B cell (primary cell): ENCODE measurements at regions not wholly inside any gene's neighbourhood (a gene's known extent, or its start where the extent isn't known, plus 50 kb on each side); places are given as distances from the start of the nearest gene placed in this dataset.

ENCODE experiments used
- ATAC-seq: fragments of 200-7000 bp; cut with Tn5 transposase; one replicate; pipeline ENCODE4 v1.10.0; 2021; ENCODE audit warnings: low read depth, mild to moderate bottlenecking, moderate number of reproducible peaks, moderate library complexity
- CTCF ChIA-PET: fragments of 350-600 bp; sonication (Branson Sonifier 250); formaldehyde crosslinking; loops from one replicate; lab custom pipeline; 2021; ENCODE audit warnings: antibody characterized with exemption, inconsistent platforms; lab: Charles Lee
- POLR2A ChIA-PET: fragments of 350-600 bp; sonication (Branson Sonifier 250); formaldehyde crosslinking; loops from one replicate; lab custom pipeline; 2021; ENCODE audit warnings: antibody characterized with exemption; lab: Charles Lee
- DNase-seq: peaks from one replicate; pipeline ENCODE4 v3.0.0; 2013
- H2AFZ ChIP-seq: 2 replicates; pipeline ENCODE4 v1.6.1; 2012; ENCODE audit warnings: mild to moderate bottlenecking, low read depth, low read length; ENCODE audit not compliant: insufficient read depth, poor library complexity, severe bottlenecking
- H3K27ac ChIP-seq, 2 donors: 1 replicate in 1 of 2; 2 replicates in 1 of 2; pipeline ENCODE4 v1.5.1; 2012 to 2013; ENCODE audit warnings: low read length in 2 of 2, mild to moderate bottlenecking in 2 of 2, moderate library complexity in 1 of 2
- H3K27me3 ChIP-seq, 4 experiments: fragments of 200-600 bp in 1 of 4; sonication (generic) in 1 of 4; replicated peaks in 1 of 4; 1 replicate in 2 of 4; 2 replicates in 2 of 4; pipeline versions ENCODE4 v1.6.1 to v1.7.0; 2013 to 2016; ENCODE audit warnings: low read length in 3 of 4, mild to moderate bottlenecking in 2 of 4, mixed read lengths in 1 of 4, moderate library complexity in 1 of 4; ENCODE audit not compliant: insufficient read depth in 4 of 4, control insufficient read depth in 3 of 4; ENCODE audit errors: control extremely low read depth in 1 of 4
- H3K36me3 ChIP-seq, 2 experiments: replicated peaks in 1 of 2; 1 replicate in 1 of 2; 2 replicates in 1 of 2; pipeline versions ENCODE4 v1.6.1 to v1.7.1; 2013; ENCODE audit warnings: low read length in 1 of 2; ENCODE audit not compliant: insufficient read depth in 2 of 2, control insufficient read depth in 1 of 2; ENCODE audit errors: control extremely low read depth in 1 of 2, extremely low read depth in 1 of 2
- H3K4me1 ChIP-seq, 2 donors: fragments of 200-600 bp in 1 of 2; sonication (generic) in 1 of 2; 1 replicate in 1 of 2; 2 replicates in 1 of 2; pipeline versions ENCODE4 v1.5.1 to v1.6.1; 2013 to 2017; ENCODE audit warnings: low read length in 2 of 2; ENCODE audit not compliant: control insufficient read depth in 2 of 2, insufficient read depth in 2 of 2
- H3K4me2 ChIP-seq: replicated peaks from 2 replicates; pipeline ENCODE3; 2012; ENCODE audit warnings: mild to moderate bottlenecking, low read depth, low read length; ENCODE audit not compliant: poor library complexity, severe bottlenecking
- H3K4me3 ChIP-seq, 5 experiments: fragments of 200-600 bp in 1 of 5; sonication (generic) in 1 of 5; 1 replicate in 3 of 5; 2 replicates in 2 of 5; pipeline versions ENCODE4 v1.5.1 to v1.7.0; 2011 to 2016; ENCODE audit warnings: low read length in 4 of 5, mild to moderate bottlenecking in 4 of 5, low read depth in 2 of 5, control low read depth in 1 of 5, moderate library complexity in 1 of 5; ENCODE audit not compliant: insufficient read depth in 1 of 5; ENCODE audit errors: control extremely low read depth in 1 of 5, extremely low read depth in 1 of 5
- H3K79me2 ChIP-seq: fragments of 200-600 bp; sonication (generic); one replicate; pipeline ENCODE4 v1.6.0; 2016; ENCODE audit warnings: low read length; ENCODE audit not compliant: control insufficient read depth, insufficient read depth
- H3K9ac ChIP-seq: fragments of 200-600 bp; sonication (generic); 2 replicates; pipeline ENCODE4 v1.6.1; 2017; ENCODE audit warnings: mild to moderate bottlenecking, low read length, moderate library complexity
- H3K9me3 ChIP-seq, 3 donors: one replicate each; pipeline versions ENCODE4 v1.6.1 to v1.7.1; 2013; ENCODE audit warnings: low read length in 2 of 3; ENCODE audit not compliant: control insufficient read depth in 2 of 3, insufficient read depth in 1 of 3; ENCODE audit errors: control extremely low read depth in 1 of 3
- H4K20me1 ChIP-seq: 2 replicates; pipeline ENCODE4 v1.6.0; 2012; ENCODE audit warnings: mild to moderate bottlenecking, low read length; ENCODE audit not compliant: insufficient read depth, control insufficient read depth, poor library complexity, severe bottlenecking
- H3K27ac Mint-ChIP-seq: one replicate; pipeline ENCODE4 v1.8.0; 2021; ENCODE audit warnings: mixed read lengths
- H3K27me3 Mint-ChIP-seq: one replicate; pipeline ENCODE4 v1.8.0; 2021; ENCODE audit warnings: mixed read lengths
- H3K4me1 Mint-ChIP-seq: one replicate; pipeline ENCODE4 v1.8.0; 2021; ENCODE audit warnings: mixed read lengths
- H3K4me3 Mint-ChIP-seq: one replicate; pipeline ENCODE4 v1.8.0; 2021; ENCODE audit warnings: mixed read lengths
- H3K9me3 Mint-ChIP-seq: one replicate; pipeline ENCODE4 v1.8.0; 2022; ENCODE audit warnings: mixed read lengths; ENCODE audit not compliant: insufficient read depth
- EZH2 ChIP-seq: IDR thresholded peaks from 2 replicates; pipeline ENCODE4 v1.6.1; 2012; ENCODE audit warnings: borderline replicate concordance, low read depth, mild to moderate bottlenecking, moderate library complexity, low read length; ENCODE audit not compliant: insufficient read depth, poor library complexity, severe bottlenecking
- WGBS: methylation state at CpG from one replicate; pipeline ENCODE4 v1.1.5; 2013; ENCODE audit warnings: missing lambda C conversion rate; ENCODE audit not compliant: insufficient coverage; 5-methylcytosine and 5-hydroxymethylcytosine counted together
- intact Hi-C: fragments of 100-400 bp; cut with micrococcal nuclease; formaldehyde crosslinking; loops from one replicate; pipeline ENCODE4 v1.10.0; 2022
- TF ChIP-seq, protein P1 (sequence below): fragments of 200-600 bp; IDR thresholded peaks from one replicate; pipeline ENCODE4 v1.8.0; 2022; ENCODE audit warnings: antibody characterized with exemption, mild to moderate bottlenecking

DNA sequence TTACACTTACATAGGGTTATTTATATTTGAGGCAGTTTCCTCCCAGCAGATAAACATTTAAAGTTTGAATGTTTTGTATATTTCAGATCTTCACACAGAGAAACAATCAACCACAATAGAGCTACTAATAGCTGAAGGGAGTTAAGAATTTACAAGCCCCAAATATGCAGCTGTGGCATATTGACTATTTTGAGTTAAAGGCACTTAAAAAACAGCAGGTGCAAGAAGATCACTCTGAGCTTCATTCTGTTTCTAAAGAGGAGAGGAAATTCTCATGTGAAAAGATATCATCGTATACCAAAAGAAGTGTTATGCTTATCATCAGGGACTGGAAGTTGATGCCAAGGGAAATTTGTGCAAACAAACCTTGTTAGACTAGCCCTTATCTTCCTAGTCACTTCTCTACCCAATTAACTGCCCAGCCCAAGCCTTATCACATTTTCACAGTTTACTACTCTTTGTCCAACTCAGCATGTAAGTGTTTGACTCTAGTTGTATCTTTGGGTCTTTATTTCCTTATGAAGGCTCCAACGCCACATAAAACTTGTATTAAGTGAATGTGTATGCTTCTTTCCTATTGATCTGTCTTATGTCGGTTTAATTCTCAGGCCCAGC lies 66.3 kb upstream of the COG2 start:
- Mint-ChIP-seq H3K9me3 (no peaks in the 10 kb centered on the region), H3K27ac (no peak overlapping the region), H3K4me3 (no peak overlapping the region), H3K27me3 (peaks cover 29% of the 10 kb centered on the region), H3K4me1 (no peaks in the 10 kb centered on the region)
- no CpG with 5 or more reads among the region's 3 CpGs for WGBS
- no peak overlapping the region for H3K9ac ChIP-seq
- intact Hi-C loops, result no loop called here
- ChIA-PET POLR2A (no interaction called here), CTCF (no interaction called here)
- no peak overlapping the region for H3K4me3 ChIP-seq
- H4K20me1 ChIP-seq, result no peaks in the 10 kb centered on the region
- TF ChIP-seq, protein P1, sequence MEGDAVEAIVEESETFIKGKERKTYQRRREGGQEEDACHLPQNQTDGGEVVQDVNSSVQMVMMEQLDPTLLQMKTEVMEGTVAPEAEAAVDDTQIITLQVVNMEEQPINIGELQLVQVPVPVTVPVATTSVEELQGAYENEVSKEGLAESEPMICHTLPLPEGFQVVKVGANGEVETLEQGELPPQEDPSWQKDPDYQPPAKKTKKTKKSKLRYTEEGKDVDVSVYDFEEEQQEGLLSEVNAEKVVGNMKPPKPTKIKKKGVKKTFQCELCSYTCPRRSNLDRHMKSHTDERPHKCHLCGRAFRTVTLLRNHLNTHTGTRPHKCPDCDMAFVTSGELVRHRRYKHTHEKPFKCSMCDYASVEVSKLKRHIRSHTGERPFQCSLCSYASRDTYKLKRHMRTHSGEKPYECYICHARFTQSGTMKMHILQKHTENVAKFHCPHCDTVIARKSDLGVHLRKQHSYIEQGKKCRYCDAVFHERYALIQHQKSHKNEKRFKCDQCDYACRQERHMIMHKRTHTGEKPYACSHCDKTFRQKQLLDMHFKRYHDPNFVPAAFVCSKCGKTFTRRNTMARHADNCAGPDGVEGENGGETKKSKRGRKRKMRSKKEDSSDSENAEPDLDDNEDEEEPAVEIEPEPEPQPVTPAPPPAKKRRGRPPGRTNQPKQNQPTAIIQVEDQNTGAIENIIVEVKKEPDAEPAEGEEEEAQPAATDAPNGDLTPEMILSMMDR, result no peak
- TF ChIP-seq EZH2, result no peak
- H3K27ac ChIP-seq, result no peak overlapping the region
- no peaks in the 10 kb centered on the region for H3K4me1 ChIP-seq
- H2AFZ ChIP-seq, result no peak overlapping the region
- DNase-seq (no peak), ATAC-seq (no peak)
- peaks cover 0 to 3% (median 0%) of the 10 kb centered on the region in 4 experiments for H3K27me3 ChIP-seq
- H3K36me3 ChIP-seq, result no peaks in the 10 kb centered on the region
- peaks cover 0 to under 1% (median 0%) of the 10 kb centered on the region in 3 donors for H3K9me3 ChIP-seq
- H3K79me2 ChIP-seq, result no peaks in the 10 kb centered on the region
- H3K4me2 ChIP-seq, result no peak overlapping the region

GRCh38 chr1:230574502-230574901 lies 67.8 kb upstream of the COG2 start:
- WGBS, result 95% methylated on average over 2 of the region's 3 CpGs
- Mint-ChIP-seq H3K27ac (no peak overlapping the region), H3K27me3 (peaks cover 24% of the 10 kb centered on the region), H3K4me3 (no peak overlapping the region), H3K4me1 (no peaks in the 10 kb centered on the region), H3K9me3 (no peaks in the 10 kb centered on the region)
- ChIA-PET CTCF (no interaction called here), POLR2A (no interaction called here)
- no peak for TF ChIP-seq EZH2
- TF ChIP-seq, protein P1, result no peak
- intact Hi-C loops, result no loop called here
- H3K36me3 ChIP-seq, result no peaks in the 10 kb centered on the region
- H3K9me3 ChIP-seq, result no peaks in the 10 kb centered on the region
- no peaks in the 10 kb centered on the region for H3K79me2 ChIP-seq
- DNase-seq (no peak), ATAC-seq (no peak)
- H2AFZ ChIP-seq, result no peak overlapping the region
- no peaks in the 10 kb centered on the region for H3K4me1 ChIP-seq
- no peaks in the 10 kb centered on the region for H4K20me1 ChIP-seq
- H3K4me2 ChIP-seq, result no peak overlapping the region
- H3K9ac ChIP-seq, result no peak overlapping the region
- H3K27me3 ChIP-seq, result peaks cover 0 to 6% (median 0%) of the 10 kb centered on the region in 4 experiments
- no peak overlapping the region for H3K4me3 ChIP-seq
- no peak overlapping the region for H3K27ac ChIP-seq
